ENCODE measurements at regions not wholly inside any gene's neighbourhood (a gene's known extent, or its start where the extent isn't known, plus 50 kb on each side); places are given as distances from the start of the nearest gene placed in this dataset.

GRCh38 chr3:147008458-147008857 is 397.9 kb downstream of the ZIC4 start:
- TF ChIP-seq CTCF (conservative IDR thresholded peaks at IDR 0.05; ENCODE audit: low read length) = no peak
- no peak for TF ChIP-seq EZH2phosphoT487 (IDR thresholded peaks at IDR 0.05; ENCODE audit: borderline replicate concordance, low read depth, low read length)

Measured in OCI-LY7 (cell line).